Skeletal muscle cell (primary cell): ENCODE measurements at regions not wholly inside any gene's neighbourhood (a gene's known extent, or its start where the extent isn't known, plus 50 kb on each side); places are given as distances from the start of the nearest gene placed in this dataset.
"Not testable (repeated sequence)": the region's sequence is repeated elsewhere in the genome, so short reads cannot be mapped to it uniquely, and the experiment has no call there.

Source experiments
- DNase-seq: peaks from one replicate; pipeline ENCODE4 v3.0.0-alpha.2; 2010; ENCODE audit warnings: low read depth
- H3K4me3 ChIP-seq: 2 replicates; pipeline ENCODE4 v1.5.1; 2011; ENCODE audit warnings: low read depth, mild to moderate bottlenecking, control low read depth, low read length, moderate library complexity

DNA sequence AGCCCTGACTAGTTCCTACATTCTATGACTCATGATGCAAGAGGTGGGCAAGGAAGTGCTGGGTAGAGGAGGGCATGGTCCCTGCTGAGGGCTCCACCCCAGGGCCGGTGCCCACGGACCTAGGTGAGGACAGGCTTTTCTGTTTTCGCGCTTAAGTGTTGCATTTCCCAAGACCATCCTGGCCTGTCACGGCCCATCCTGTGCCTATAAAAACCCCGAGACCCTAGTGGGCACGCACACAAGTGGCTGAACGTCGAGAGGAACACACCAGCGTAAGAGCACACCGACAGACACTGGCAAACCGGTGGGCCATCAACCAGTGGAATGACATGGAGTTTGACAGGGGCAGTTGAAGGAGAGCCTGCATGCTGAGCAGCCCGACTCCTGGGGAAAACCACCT, 680.7 kb upstream of the GHITM start:
- no peak for DNase-seq
- H3K4me3 ChIP-seq, result no peak overlapping the region

DNA sequence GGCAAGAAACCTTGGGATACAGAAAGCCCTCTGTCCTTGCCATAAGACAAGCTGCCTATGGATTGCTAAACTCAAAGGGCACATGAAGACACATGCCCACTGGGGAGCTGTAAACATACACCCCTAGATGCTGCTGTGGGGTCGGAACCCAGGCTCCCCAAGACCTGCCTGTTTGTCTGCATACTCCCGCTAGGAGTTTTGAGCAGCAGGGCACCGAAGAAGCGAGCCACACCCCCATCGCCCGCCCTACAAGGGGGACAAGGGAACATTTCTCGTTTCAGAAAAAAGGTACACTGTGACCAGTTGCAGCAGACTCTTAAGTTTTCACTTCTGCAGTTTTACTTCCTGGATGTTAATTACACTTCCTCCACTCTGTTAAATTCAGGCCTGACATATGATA, 680.2 kb upstream of the GHITM start:
- DNase-seq, result no peak
- H3K4me3 ChIP-seq, result no peak overlapping the region

DNA sequence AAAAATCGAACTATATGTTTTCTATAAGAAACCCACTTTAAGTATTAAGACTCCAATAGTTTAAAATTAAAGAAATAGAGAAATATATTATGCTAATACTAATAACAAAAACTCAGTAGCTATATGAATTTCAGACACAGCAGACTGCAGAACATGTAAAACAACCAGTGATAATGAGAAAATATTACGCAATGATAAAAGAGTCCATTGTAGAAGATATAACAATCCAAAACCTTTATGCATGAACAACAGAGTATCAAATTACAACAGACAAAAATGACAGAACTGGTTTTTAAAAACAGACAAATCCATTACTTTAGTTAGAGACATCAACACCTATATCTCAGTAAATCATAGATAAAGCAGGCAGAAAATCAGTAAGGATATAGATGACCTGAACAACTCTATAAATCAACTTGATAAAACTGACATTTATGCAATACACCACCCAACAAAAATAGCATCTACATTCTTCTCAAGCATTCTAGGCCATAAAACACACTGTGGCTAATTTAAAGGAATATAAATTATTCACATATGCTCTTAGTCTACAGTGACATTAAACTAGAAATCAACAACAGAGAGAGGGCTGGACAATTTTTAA, 669.5 kb upstream of the GHITM start:
- no peak overlapping the region for H3K4me3 ChIP-seq
- no peak for DNase-seq

DNA sequence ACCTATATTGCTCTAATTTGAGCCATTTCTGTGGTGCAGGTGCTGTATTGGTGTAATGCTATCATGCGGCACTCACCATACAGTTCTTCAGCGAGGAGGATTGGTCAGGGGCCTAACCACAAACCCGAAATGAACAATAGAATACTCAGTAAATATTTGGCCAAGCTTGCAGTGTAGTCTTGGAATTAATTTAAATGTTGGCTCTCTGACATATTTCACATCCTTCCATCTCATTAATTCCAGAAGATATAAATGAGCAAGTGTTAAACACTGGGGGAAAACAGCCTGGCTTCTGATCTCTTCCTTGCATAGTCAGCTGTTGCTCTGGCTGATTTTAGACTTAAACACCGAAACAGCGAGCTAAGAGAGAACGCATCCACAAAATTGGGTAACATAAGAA, 663.1 kb upstream of the GHITM start:
- no peak for DNase-seq
- no peak overlapping the region for H3K4me3 ChIP-seq

DNA sequence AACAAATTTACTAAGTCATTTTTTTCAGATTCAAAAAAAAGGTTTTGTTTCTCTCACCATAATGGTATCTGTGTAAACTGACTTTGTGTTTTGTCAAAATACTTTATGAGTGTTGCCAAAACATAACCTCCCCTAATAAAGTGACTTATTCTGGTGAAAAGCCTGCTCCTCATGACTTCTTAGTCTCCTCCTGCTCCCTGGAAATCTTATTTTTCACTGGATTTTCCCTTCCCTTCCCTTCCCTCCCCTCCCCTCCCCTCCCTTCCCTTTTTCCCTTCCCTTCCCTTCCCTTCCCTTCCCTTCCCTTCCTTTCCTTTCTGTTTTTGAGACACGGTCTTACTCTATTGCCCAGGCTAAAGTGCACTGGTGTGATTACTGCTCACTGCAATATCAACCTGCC, 650.1 kb upstream of the GHITM start:
- no peak for DNase-seq
- H3K4me3 ChIP-seq, result no peak overlapping the region

DNA sequence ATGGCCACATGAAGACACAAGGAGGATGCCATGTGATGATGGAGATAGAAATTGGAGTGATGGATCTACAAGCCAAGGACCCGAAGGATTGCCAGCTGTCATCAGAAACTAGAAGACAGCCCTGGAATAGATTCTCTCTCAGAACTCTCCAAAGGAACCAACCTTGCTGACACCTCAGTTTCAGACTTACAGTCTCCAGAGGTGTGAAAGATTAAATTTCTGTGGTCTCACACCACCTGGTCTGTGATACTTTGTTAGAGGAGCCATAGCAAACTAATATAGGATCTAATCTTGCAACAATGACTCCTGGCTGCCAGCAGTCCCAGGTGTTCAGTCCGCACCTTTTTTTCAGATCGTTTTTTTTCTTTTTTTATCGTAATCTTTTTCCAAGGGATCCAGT, 647.3 kb upstream of the GHITM start:
- DNase-seq, result no peak
- H3K4me3 ChIP-seq, result no peak overlapping the region

DNA sequence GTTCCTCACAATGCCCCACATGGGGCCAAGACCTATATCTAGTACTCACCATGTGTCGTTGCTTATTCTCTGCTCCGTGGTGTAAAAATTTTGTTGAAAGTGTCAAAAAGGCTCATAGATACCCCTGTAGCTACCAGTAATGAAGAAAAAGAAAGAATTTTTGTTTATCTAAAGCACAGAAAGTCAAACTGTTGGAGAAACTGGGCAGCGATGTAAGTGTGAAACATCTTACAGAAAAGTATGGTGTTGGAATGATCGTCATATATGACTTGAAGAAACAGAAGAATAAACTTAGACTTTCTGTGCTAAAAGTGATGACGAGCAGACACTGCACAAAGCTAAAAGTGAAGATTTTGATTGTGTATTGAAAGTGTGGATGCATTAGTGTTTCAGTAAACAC, 626.6 kb upstream of the GHITM start:
- no peak for DNase-seq
- H3K4me3 ChIP-seq, result no peak overlapping the region

DNA sequence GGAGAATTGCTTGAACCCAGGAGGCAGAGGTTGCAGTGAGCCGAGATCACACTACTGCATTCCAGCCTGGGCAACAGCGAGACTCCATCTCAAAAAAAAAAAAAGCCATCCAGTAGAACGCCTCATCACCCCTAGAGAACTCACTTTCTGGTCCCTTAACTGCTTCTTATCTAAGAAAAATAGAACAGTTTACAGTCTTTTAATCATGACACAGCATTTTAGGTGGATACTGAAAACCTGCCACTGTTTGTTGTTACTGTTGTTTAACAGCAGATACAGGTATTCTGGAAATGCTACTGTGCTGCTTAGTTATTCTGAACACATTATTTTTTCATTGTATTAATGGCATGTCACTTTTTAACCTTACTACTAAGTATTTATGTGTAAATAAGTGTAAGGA, 624.3 kb upstream of the GHITM start:
- DNase-seq, result no peak
- no peak overlapping the region for H3K4me3 ChIP-seq

DNA sequence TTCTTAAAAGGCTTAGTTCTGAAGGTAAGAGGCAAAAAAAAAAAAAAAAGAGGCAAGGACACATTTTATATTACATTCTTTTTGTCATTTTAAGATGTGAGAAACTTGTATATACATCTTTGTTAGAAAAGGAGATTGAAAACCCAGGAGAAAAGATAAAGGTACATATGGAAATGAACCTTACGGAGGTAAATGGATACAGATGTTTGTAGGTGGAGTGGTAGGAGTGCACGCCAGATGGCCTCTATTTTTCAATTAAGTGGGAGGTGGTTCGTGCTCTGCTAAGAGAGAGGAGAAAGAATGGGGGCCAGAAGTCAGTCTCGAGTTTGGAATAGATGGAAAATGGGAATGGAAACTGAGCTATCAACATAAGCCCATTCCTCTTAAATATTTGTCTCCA, 622.5 kb upstream of the GHITM start:
- H3K4me3 ChIP-seq, result no peak overlapping the region
- DNase-seq, result no peak

DNA sequence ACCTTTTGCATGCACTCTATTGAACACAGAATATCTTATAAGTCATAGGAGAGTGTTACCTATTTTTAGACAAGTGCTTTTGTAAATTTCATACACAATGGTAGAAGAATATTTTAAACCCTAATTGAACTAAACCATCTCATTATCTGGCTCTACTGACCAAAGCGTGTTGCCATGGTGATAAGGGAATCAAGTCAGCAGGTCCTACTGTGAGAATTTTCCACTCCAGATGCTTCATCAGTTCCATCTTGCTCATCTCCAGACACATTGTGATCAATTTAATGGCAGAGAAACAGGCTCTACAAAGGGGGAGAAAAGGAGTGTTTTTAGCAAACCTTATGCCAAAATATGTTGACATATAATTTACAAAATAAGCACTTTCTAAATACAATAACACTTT, 621.9 kb upstream of the GHITM start:
- no peak for DNase-seq
- H3K4me3 ChIP-seq, result no peak overlapping the region

DNA sequence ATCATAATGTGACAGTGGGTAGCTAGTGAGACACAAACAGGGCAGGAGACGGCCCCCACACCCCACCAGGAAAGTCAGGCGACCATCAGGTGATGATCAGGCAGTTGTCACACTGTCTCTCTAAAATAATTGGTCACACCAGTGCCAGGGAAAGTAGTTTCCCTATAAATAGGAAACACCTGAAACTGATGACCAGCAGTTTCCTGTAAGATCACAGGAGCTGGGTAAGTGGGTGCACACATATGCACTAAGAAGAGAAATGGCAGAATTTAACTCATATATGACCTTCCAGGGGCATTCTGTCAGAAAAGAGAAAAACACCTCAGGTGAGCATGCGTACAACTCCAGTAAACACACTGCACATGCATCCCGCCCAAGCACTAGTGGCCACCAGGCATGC, 620.5 kb upstream of the GHITM start:
- DNase-seq, result no peak
- H3K4me3 ChIP-seq, result no peak overlapping the region

DNA sequence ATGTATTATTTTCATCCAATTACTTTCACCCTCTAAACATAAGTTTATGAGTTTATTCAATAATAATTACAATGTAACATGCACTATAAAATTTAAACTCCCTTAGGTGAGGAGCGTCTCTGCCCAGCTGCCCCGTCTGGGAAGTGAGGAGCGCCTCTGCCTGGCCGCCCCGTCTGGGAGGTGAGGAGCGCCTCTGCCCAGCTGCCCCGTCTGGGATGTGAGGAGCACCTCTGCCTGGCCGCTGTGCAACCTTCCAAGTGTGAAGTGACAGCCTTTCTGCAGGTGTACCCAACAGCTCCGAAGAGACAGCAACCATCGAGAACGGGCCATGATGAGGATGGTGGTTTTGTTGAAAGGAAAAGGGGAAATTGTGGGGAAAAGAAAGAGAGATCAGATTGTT, 618.9 kb upstream of the GHITM start:
- not testable (repeated sequence) for H3K4me3 ChIP-seq, DNase-seq

DNA sequence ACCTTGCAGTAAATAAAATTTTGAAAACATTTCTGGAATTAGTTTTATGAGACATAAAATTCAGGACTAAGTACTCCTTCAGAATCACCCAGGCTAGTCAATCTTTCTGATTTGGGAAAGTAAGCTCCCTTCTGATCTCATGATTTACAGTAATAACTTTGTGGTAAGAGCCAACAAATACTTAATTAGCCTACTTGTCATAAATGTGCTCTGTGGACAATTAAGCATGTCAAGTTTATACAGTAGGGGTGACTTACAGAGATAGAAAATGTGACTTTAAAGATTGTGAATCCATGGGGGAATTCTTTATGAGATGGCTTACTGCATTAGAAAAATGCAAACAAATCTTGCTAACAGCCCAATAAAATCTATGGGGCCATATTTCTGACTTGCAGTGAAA, 616.9 kb upstream of the GHITM start:
- DNase-seq, result no peak
- H3K4me3 ChIP-seq, result no peak overlapping the region

DNA sequence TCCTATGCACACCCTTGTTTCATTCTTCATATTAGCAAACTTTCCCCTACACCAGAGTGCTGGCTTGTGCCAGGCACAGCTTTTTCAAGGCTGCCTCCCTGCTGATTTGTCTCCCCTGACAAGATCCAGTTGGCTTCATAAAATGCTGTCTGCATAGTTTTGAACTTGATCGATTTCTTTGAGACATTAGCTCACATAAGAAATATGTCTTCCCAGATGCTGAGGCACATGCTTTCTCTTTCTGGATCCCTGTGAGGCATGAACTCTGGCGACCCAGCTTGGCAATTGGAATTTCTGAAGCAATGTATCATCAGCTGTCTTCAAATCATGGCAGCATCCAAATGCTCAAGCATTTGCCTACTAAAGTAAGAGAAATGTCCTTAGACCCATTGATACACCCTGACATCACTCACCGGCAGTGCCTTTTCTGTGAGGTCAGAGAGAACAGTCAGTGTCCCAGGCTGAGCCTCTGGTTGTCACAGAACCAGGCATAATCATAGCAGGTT, 616.4 kb upstream of the GHITM start:
- no peak overlapping the region for H3K4me3 ChIP-seq
- peak; percentile 44 for DNase-seq

DNA sequence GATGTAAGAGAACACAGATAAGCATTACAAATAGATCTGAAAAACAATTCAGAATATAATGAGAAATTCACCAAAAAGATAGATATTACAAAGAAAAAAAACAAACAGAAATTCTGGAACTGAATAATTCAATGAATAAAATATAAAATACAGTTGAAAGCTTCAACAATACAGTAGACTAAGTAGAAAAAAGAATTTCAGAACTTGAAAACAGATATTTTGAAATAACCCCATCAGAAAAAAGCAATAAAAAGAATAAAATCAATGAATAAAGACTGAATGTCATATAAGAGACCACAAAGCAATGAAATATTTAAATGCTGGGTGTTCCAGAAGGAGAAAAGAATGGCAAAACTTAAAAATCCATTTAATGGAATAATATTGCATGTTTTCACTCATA, 611.4 kb upstream of the GHITM start:
- H3K4me3 ChIP-seq, result no peak overlapping the region
- DNase-seq, result no peak

DNA sequence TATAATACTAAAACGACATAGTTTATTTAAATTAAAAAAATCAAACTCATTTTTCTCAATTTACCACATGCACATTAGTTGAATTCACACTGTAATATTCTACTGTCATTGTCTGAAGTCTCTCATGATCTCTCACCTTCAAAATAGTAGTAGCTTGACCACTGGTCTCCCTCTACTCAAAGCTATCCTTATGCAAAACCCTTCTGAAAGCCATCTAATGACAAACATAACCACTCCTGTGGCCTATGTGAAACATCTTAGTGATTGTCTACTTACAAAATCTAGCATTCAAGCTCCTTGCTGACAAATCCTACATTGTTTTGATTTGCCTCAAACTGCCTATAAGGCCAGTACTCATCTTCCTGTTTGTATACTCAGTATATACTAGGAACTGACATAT, 606.0 kb upstream of the GHITM start:
- no peak for DNase-seq
- no peak overlapping the region for H3K4me3 ChIP-seq

DNA sequence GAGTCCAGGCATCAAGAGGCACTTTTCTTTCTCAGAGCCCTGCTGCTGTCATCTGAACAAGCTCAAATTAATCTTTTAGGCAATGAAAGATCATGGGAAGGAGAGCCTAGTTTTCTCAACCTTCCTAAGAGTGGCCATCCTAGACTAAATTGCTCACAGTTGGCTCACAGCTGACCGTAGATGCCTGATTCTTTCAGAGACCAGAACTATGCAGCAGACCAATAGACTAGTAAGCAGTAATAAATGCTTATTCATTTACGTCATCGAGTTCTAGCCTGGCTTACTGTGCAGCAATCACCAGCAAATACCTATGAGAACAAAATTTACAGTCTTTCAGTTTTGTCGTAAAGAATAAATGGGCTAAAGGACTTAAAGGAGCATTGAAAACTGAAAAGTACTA, 602.9 kb upstream of the GHITM start:
- H3K4me3 ChIP-seq, result no peak overlapping the region
- no peak for DNase-seq

DNA sequence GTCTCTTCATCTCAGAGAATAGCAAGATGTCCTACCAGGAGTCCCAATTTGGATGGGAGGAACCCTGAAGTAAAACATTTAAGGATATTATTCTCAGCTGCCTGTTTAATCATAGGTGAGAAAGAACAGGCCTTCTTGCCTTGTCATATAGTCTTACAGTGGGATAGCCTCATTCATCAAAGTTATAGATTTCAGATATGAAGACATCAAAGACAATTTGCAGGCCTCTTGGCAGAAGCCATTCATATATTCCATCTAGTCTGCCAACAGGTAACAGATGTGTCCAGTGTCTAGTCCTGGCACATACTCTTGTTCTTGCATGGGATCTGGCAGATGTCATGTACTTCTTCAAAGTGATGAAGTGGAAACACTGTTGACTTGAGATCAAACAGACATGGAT, 601.3 kb upstream of the GHITM start:
- DNase-seq, result no peak
- no peak overlapping the region for H3K4me3 ChIP-seq

DNA sequence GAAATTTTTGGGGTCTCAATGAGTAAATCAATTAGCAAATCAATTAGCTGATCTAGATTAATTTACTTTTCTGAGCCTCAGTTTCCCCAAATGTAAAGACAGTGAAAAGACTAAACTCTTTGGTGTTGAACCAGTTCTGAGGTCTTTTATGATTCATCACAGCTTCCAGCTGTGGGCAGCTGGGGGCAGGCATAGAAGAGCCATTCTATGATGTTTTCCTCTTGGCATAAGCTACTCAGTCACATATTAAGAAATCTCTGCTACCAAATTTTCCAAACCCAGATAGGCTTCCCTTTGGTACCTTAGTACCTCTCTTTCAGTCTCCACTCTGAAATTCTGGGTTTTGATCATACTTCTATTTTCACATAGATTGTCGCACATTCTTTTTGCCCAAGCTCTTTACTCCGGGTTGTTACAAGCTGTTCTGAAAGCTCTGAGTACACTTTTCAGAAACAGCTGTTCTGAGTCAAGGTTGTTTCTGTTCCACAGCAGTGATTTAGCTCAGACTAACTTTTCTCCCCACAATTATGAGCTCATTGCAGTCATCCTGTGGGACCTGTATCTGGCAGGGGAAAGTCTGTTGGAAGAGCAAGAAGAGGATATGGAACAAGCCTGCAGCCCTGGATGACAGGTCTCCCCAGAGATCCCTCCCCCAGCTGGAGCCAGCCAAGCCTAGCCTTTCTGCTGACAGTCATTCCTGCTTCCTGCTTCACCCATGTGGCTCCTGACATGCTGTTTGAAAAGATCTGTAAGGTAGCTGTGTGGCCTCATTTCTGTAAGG, 599.6 kb upstream of the GHITM start:
- no peak overlapping the region for H3K4me3 ChIP-seq
- peak; percentile 66 for DNase-seq

DNA sequence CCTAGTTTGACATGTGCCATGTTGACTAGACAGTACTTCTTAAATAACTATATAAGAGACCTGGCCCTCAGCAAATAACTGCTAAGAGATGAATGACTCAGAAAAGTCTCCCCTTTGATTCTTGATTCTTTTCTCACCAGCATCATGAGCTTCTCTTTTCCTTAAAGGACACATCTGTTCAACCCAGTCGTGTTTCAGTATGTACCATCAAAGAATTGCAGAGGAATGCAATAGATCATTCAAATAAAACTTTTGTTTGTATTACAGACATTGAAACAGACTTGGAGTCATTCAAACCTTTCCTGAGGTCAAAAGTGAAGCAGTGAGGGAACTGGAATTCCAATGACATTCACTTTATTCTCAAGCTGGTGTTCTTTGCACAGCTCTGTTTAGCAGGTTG, 598.3 kb upstream of the GHITM start:
- no peak for DNase-seq
- H3K4me3 ChIP-seq, result no peak overlapping the region

DNA sequence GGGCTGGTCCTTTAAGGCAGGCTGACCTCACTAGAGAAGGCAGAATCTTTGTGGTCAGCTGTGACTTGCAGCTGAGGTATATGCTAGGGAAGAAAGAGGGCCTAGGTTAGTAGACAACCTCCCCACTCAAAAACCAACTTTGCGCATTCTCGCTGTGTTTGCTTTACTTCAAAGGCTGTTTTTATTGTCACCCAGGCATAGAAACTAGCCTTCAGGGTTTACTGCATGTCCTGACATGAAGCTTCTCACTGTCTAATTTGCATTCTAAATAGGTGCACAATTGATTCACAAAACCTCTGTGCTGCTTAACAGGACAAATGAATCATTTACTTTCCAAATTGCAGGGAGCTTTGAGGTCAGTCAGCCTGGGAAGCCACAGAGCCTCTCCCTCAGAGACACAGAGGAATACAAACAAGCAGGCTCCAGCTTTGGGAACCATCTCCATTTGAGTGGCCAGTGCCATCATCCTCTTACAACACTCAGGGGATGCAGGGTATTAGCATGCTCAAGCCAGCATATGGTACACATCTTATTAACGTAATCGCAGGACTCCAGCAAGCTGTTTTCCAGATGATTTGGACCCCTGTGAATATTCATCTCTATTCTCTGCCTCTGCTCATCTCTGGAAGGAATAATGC, 596.4 kb upstream of the GHITM start:
- peak; percentile 48 for DNase-seq
- no peak overlapping the region for H3K4me3 ChIP-seq
